Liver (tissue), 3 donors: ENCODE measurements at regions not wholly inside any gene's neighbourhood (a gene's known extent, or its start where the extent isn't known, plus 50 kb on each side); places are given as distances from the start of the nearest gene placed in this dataset.
"Not testable (repeated sequence)": the region's sequence is repeated elsewhere in the genome, so short reads cannot be mapped to it uniquely, and the experiment has no call there.

ENCODE experiments used
- GABPA ChIP-seq, 2 donors: IDR thresholded peaks in 1 of 2; conservative IDR thresholded peaks in 1 of 2; 2 replicates each; pipeline ENCODE4 v1.6.1; 2016; ENCODE audit warnings: antibody characterized with exemption in 2 of 2, mild to moderate bottlenecking in 1 of 2, moderate library complexity in 1 of 2
- HNF4A ChIP-seq, 2 donors: conservative IDR thresholded peaks; 2 replicates each; pipeline ENCODE4 v1.6.1; 2016; ENCODE audit warnings: antibody characterized with exemption in 2 of 2, mild to moderate bottlenecking in 2 of 2
- HNF4G ChIP-seq: IDR thresholded peaks from 2 replicates; pipeline ENCODE4 v1.6.1; 2016; ENCODE audit warnings: antibody characterized with exemption
- JUND ChIP-seq, 2 donors: IDR thresholded peaks; 2 replicates each; pipeline ENCODE4 v1.6.1; 2016; ENCODE audit warnings: antibody characterized with exemption in 2 of 2
- RAD21 ChIP-seq, 2 donors: IDR thresholded peaks; 2 replicates each; pipeline ENCODE4 v1.6.1; 2016; ENCODE audit warnings: antibody characterized with exemption in 2 of 2, mild to moderate bottlenecking in 2 of 2
- RXRA ChIP-seq, 2 donors: IDR thresholded peaks; 2 replicates each; pipeline ENCODE4 v1.6.1; 2017 to 2018; ENCODE audit warnings: antibody characterized with exemption in 2 of 2, mild to moderate bottlenecking in 1 of 2
- TAF1 ChIP-seq: conservative IDR thresholded peaks from 2 replicates; pipeline ENCODE4 v1.6.1; 2016; ENCODE audit warnings: antibody characterized with exemption, mild to moderate bottlenecking
- YY1 ChIP-seq: IDR thresholded peaks from 2 replicates; pipeline ENCODE4 v1.6.1; 2016; ENCODE audit warnings: antibody characterized with exemption, mild to moderate bottlenecking
- TF ChIP-seq, protein P1 (sequence below): fragments of 150-350 bp; IDR thresholded peaks from 2 replicates; pipeline ENCODE4 v1.5.1; 2017; ENCODE audit warnings: improper control_type of control experiment, low read depth, low read length; ENCODE audit not compliant: missing input control
- TF ChIP-seq, protein P2 (sequence below): IDR thresholded peaks from 2 replicates; pipeline ENCODE4 v1.6.1; 2016; ENCODE audit warnings: antibody characterized with exemption, mild to moderate bottlenecking
- TF ChIP-seq, protein P3 (sequence below): IDR thresholded peaks from 2 replicates; pipeline ENCODE4 v1.6.1; 2016; ENCODE audit warnings: antibody characterized with exemption
- TF ChIP-seq, protein P4 (sequence below): IDR thresholded peaks from 2 replicates; pipeline ENCODE4 v1.6.1; 2016; ENCODE audit warnings: antibody characterized with exemption
- donor health status: healthy.
- donor health status: healthy.

DNA sequence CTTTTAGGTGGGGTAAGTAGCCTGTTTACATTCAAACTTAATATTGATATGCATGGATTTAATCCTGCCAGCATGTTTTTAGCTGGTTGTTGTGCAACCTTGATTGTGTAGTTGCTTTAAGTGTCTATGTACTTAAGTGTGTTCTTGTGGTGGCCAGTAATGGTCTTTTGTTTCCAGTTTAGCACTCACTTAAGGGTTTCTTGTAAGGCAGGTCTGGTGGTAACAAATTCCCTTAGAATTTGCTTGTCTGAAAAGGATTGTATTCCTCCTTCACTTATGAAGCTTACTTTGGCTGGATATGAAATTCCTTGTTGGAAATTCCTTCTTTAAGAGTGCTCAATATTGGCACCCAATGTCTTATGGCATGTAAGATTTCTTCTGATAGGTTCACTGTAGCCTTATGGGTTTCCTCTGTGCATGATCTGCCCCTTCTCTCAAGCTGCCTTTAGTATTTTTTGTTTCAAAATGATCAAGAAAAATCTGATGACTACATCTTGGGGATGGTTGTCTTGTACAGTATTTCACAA lies 289.0 kb upstream of the C1QTNF3 start:
- TF ChIP-seq, protein P1, sequence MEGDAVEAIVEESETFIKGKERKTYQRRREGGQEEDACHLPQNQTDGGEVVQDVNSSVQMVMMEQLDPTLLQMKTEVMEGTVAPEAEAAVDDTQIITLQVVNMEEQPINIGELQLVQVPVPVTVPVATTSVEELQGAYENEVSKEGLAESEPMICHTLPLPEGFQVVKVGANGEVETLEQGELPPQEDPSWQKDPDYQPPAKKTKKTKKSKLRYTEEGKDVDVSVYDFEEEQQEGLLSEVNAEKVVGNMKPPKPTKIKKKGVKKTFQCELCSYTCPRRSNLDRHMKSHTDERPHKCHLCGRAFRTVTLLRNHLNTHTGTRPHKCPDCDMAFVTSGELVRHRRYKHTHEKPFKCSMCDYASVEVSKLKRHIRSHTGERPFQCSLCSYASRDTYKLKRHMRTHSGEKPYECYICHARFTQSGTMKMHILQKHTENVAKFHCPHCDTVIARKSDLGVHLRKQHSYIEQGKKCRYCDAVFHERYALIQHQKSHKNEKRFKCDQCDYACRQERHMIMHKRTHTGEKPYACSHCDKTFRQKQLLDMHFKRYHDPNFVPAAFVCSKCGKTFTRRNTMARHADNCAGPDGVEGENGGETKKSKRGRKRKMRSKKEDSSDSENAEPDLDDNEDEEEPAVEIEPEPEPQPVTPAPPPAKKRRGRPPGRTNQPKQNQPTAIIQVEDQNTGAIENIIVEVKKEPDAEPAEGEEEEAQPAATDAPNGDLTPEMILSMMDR, result not testable (repeated sequence)
- not testable (repeated sequence) for TF ChIP-seq JUND (IDR thresholded peaks at IDR 0.05); YY1; RAD21 (IDR thresholded peaks at IDR 0.05); HNF4A (conservative IDR thresholded peaks at IDR 0.05); TAF1; RXRA (IDR thresholded peaks at IDR 0.05); GABPA (IDR thresholded peaks at IDR 0.05 in 1 of 2, conservative IDR thresholded peaks at IDR 0.05 in 1 of 2); HNF4G
- TF ChIP-seq, protein P2, sequence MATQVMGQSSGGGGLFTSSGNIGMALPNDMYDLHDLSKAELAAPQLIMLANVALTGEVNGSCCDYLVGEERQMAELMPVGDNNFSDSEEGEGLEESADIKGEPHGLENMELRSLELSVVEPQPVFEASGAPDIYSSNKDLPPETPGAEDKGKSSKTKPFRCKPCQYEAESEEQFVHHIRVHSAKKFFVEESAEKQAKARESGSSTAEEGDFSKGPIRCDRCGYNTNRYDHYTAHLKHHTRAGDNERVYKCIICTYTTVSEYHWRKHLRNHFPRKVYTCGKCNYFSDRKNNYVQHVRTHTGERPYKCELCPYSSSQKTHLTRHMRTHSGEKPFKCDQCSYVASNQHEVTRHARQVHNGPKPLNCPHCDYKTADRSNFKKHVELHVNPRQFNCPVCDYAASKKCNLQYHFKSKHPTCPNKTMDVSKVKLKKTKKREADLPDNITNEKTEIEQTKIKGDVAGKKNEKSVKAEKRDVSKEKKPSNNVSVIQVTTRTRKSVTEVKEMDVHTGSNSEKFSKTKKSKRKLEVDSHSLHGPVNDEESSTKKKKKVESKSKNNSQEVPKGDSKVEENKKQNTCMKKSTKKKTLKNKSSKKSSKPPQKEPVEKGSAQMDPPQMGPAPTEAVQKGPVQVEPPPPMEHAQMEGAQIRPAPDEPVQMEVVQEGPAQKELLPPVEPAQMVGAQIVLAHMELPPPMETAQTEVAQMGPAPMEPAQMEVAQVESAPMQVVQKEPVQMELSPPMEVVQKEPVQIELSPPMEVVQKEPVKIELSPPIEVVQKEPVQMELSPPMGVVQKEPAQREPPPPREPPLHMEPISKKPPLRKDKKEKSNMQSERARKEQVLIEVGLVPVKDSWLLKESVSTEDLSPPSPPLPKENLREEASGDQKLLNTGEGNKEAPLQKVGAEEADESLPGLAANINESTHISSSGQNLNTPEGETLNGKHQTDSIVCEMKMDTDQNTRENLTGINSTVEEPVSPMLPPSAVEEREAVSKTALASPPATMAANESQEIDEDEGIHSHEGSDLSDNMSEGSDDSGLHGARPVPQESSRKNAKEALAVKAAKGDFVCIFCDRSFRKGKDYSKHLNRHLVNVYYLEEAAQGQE, result not testable (repeated sequence)
- TF ChIP-seq, protein P3, sequence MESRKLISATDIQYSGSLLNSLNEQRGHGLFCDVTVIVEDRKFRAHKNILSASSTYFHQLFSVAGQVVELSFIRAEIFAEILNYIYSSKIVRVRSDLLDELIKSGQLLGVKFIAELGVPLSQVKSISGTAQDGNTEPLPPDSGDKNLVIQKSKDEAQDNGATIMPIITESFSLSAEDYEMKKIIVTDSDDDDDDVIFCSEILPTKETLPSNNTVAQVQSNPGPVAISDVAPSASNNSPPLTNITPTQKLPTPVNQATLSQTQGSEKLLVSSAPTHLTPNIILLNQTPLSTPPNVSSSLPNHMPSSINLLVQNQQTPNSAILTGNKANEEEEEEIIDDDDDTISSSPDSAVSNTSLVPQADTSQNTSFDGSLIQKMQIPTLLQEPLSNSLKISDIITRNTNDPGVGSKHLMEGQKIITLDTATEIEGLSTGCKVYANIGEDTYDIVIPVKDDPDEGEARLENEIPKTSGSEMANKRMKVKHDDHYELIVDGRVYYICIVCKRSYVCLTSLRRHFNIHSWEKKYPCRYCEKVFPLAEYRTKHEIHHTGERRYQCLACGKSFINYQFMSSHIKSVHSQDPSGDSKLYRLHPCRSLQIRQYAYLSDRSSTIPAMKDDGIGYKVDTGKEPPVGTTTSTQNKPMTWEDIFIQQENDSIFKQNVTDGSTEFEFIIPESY, result not testable (repeated sequence)
- TF ChIP-seq, protein P4, sequence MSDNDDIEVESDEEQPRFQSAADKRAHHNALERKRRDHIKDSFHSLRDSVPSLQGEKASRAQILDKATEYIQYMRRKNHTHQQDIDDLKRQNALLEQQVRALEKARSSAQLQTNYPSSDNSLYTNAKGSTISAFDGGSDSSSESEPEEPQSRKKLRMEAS, result not testable (repeated sequence)
